ENCODE measurements at regions not wholly inside any gene's neighbourhood (a gene's known extent, or its start where the extent isn't known, plus 50 kb on each side); places are given as distances from the start of the nearest gene placed in this dataset.
"Not testable (repeated sequence)": the region's sequence is repeated elsewhere in the genome, so short reads cannot be mapped to it uniquely, and the experiment has no call there.

DNA sequence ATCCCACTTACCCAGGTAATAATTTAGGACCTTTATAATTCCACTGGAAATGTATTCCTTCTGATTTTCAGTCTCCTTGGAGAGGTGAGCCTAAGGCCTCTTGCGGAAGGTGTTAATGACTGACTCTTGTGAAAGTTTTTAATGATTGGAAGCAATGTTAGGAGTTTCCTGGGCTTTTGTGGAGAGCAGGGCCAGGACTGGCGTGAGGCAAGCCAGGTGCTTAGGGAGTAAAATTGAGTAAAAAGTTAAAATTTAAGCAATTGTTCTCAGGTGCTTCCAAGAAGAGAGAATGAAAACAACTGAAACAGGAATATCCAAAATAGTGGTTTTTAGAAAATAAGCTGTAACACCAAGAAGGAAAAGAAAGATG, 130.6 kb upstream of the TGFBR2 start:
- Mint-ChIP-seq H3K9me3 (peaks cover 9% of the 10 kb centered on the region), H3K4me3 (no peak overlapping the region), H3K27me3 (ENCODE audit: insufficient read depth) (no peaks in the 10 kb centered on the region), H3K36me3 (ENCODE audit: low read depth) (peaks cover 10% of the 10 kb centered on the region), H3K27ac (no peak overlapping the region), H3K4me1 (ENCODE audit: low read depth) (peaks cover 46% of the 10 kb centered on the region)
- intact Hi-C loops (cut with micrococcal nuclease), result loop anchor here (2.0 to 10.0 kb wide), 5 partner anchors 25 to 219 kb away; partner anchors contain the start of gene TGFBR2
- no peak for DNase-seq (ENCODE audit: low spot score)

DNA sequence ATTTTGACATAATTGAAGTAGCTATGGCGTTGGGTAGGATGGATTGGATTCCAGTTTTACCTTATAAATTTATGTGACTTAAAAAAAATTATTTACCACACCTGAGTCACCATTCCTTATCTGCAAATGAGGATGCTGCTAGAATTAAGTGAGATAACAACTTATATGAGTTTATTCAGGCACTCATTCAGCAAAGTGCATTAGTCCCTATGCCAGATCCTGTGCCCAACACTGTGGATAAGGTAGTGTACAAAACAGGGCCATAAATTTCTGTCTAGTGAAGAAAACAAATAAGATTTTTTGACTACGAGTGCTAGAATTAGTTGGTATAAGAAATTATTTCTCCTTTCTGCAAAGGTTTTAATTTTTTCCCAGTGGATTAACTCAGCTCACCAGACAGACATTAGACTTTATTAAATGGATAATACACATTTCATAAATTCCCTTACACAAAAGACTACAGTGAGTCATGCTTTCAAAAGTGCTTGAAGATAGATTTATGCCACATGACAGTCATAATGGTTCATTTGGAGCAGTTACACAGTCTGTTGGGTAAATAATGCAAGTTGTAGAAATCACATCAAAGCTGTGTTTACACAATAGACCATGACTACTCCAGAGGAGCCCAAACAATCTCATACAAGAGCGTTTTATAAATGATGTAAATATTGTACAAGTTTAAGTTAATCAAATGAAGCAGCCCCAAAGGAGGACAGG, 129.9 kb upstream of the TGFBR2 start:
- peaks cover 51% of the 10 kb centered on the region for H3K4me1 Mint-ChIP-seq (ENCODE audit: low read depth)
- H3K9me3 Mint-ChIP-seq, result peaks cover 15% of the 10 kb centered on the region
- intact Hi-C loops (cut with micrococcal nuclease), result loop anchor here (2.0 to 10.0 kb wide), 5 partner anchors 24 to 218 kb away; partner anchors contain the start of gene TGFBR2
- H3K4me3 Mint-ChIP-seq, result no peak overlapping the region
- peaks cover 13% of the 10 kb centered on the region for H3K36me3 Mint-ChIP-seq (ENCODE audit: low read depth)
- DNase-seq (ENCODE audit: low spot score), result no peak
- no peaks in the 10 kb centered on the region for H3K27me3 Mint-ChIP-seq (ENCODE audit: insufficient read depth)
- H3K27ac Mint-ChIP-seq, result no peak overlapping the region

- no peaks in the 10 kb centered on the region for H3K27me3 Mint-ChIP-seq (ENCODE audit: insufficient read depth)
- no peak overlapping the region for H3K4me3 Mint-ChIP-seq
- H3K27ac Mint-ChIP-seq, result no peak overlapping the region
- no peak for DNase-seq (ENCODE audit: low spot score)
- intact Hi-C loops (cut with micrococcal nuclease), result loop anchor here (2.0 to 10.0 kb wide), 5 partner anchors 23 to 217 kb away; partner anchors contain the start of gene TGFBR2
- H3K9me3 Mint-ChIP-seq, result peaks cover 15% of the 10 kb centered on the region
- H3K36me3 Mint-ChIP-seq (ENCODE audit: low read depth), result peaks cover 13% of the 10 kb centered on the region
- H3K4me1 Mint-ChIP-seq (ENCODE audit: low read depth), result peaks cover 51% of the 10 kb centered on the region
Measured at GRCh38 chr3:30477149-30477921, 129.1 kb upstream of the TGFBR2 start.

GRCh38 chr3:30479737-30480136, 126.7 kb upstream of the TGFBR2 start:
- peaks cover 26% of the 10 kb centered on the region for H3K9me3 Mint-ChIP-seq
- peaks cover 39% of the 10 kb centered on the region for H3K4me1 Mint-ChIP-seq (ENCODE audit: low read depth)
- not testable (repeated sequence) for DNase-seq (ENCODE audit: low spot score); H3K36me3 Mint-ChIP-seq (ENCODE audit: low read depth); H3K27ac Mint-ChIP-seq; H3K27me3 Mint-ChIP-seq (ENCODE audit: insufficient read depth); H3K4me3 Mint-ChIP-seq
- intact Hi-C loops (cut with micrococcal nuclease), result loop anchor here (5.0 to 10.0 kb wide), 3 partner anchors 125 to 215 kb away; partner anchors contain the start of gene TGFBR2

- Mint-ChIP-seq H3K4me1 (ENCODE audit: low read depth) (peaks cover 35% of the 10 kb centered on the region), H3K9me3 (peaks cover 26% of the 10 kb centered on the region)
- DNase-seq (ENCODE audit: low spot score); H3K4me3 Mint-ChIP-seq; intact Hi-C loops (cut with micrococcal nuclease); H3K27ac Mint-ChIP-seq; H3K27me3 Mint-ChIP-seq (ENCODE audit: insufficient read depth); H3K36me3 Mint-ChIP-seq (ENCODE audit: low read depth): not testable (repeated sequence)
Measured at GRCh38 chr3:30480156-30480555, 126.2 kb upstream of the TGFBR2 start.

DNA sequence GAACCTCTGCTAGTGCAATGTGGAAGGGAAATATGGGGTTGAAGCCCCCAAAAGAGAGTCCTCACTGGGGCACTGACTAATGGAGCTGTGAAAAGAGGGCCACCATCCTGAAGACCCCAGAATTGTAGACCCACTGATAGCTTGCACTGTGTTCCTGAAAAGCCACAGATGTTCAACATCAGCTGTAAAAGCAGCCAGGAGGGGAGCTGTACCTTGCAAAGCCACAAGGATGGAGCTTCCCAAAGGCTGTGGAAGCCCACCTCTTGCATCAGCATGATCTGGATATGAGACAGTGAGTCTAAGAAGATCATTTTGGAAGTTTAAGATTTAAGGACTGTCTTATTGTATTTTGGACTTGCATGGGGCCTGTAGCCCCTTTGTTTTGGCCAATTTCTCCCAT, 125.8 kb upstream of the TGFBR2 start:
- no peaks in the 10 kb centered on the region for H3K27me3 Mint-ChIP-seq (ENCODE audit: insufficient read depth)
- intact Hi-C loops (cut with micrococcal nuclease), result no loop called here
- no peak for DNase-seq (ENCODE audit: low spot score)
- H3K4me1 Mint-ChIP-seq (ENCODE audit: low read depth), result peaks cover 30% of the 10 kb centered on the region
- no peak overlapping the region for H3K27ac Mint-ChIP-seq
- peaks cover 26% of the 10 kb centered on the region for H3K9me3 Mint-ChIP-seq
- H3K4me3 Mint-ChIP-seq, result no peak overlapping the region
- peaks cover 10% of the 10 kb centered on the region for H3K36me3 Mint-ChIP-seq (ENCODE audit: low read depth)

GRCh38 chr3:30481241-30481640, 125.2 kb upstream of the TGFBR2 start:
- no peak for DNase-seq (ENCODE audit: low spot score)
- no peaks in the 10 kb centered on the region for H3K27me3 Mint-ChIP-seq (ENCODE audit: insufficient read depth)
- peaks cover 26% of the 10 kb centered on the region for H3K4me1 Mint-ChIP-seq (ENCODE audit: low read depth)
- no peak overlapping the region for H3K27ac Mint-ChIP-seq
- intact Hi-C loops (cut with micrococcal nuclease), result no loop called here
- H3K4me3 Mint-ChIP-seq, result no peak overlapping the region
- H3K36me3 Mint-ChIP-seq (ENCODE audit: low read depth), result peaks cover 13% of the 10 kb centered on the region
- peaks cover 26% of the 10 kb centered on the region for H3K9me3 Mint-ChIP-seq

DNA sequence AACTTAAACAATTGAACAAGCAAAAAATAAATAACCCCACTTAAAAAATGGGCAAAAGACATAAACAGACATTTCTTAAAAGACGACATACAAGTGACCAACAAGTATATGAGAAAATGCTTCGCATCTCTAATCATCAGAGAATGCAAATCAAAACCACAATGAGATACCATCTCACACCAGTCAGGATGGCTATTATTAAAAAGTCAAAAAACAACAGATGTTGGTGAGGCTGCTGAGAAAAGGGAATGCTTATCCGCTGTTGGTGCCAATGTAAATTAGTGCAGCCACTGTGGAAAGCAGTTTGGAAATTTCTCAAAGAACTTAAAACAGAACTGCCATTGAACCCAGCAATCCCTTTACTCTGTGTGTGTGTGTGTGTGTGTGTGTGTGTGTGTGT, 122.2 kb upstream of the TGFBR2 start:
- H3K27ac Mint-ChIP-seq; H3K4me1 Mint-ChIP-seq (ENCODE audit: low read depth); intact Hi-C loops (cut with micrococcal nuclease); DNase-seq (ENCODE audit: low spot score); H3K27me3 Mint-ChIP-seq (ENCODE audit: insufficient read depth); H3K4me3 Mint-ChIP-seq: not testable (repeated sequence)
- Mint-ChIP-seq H3K36me3 (ENCODE audit: low read depth) (peaks cover 19% of the 10 kb centered on the region), H3K9me3 (peaks cover 52% of the 10 kb centered on the region)

GRCh38 chr3:30486368-30486767, 120.0 kb upstream of the TGFBR2 start:
- DNase-seq (ENCODE audit: low spot score), result no peak
- Mint-ChIP-seq H3K36me3 (ENCODE audit: low read depth) (peaks cover 15% of the 10 kb centered on the region), H3K9me3 (peaks cover 49% of the 10 kb centered on the region), H3K4me3 (no peak overlapping the region), H3K27ac (no peak overlapping the region), H3K27me3 (ENCODE audit: insufficient read depth) (no peaks in the 10 kb centered on the region), H3K4me1 (ENCODE audit: low read depth) (no peaks in the 10 kb centered on the region)
- intact Hi-C loops (cut with micrococcal nuclease), result no loop called here

DNA sequence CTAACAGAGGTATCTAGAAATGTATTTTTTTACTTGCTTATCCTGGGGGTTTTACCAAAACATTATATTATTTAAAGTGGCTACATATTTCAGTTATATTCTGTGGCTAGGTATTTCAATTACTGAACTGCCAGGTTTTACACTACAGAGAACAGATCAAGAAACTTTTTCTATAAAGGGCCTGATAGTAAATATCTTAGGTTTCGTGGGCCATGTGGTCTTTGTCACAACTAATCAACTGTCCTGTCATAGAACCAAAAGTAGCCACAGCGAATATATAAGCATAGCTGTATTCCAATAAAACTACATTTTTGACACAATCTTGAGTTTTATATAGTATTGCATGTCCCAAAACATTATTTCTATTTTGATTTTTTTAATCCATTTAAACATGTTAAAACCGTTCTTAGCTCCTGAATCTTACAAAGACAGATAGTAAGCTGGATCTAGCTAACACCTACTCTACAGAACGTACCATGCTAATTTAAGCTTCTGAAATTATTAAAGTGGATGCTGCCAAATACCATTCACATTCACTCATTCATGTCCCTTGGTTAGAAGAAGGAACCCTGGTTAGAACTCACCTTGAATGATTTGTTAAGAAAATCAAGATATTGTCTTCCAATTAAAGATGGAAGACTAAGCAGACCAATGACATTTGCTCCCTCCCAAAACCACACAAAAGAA, 118.2 kb upstream of the TGFBR2 start:
- DNase-seq (ENCODE audit: low spot score), result no peak
- Mint-ChIP-seq H3K27ac (no peak overlapping the region), H3K9me3 (peaks cover 45% of the 10 kb centered on the region), H3K4me3 (no peak overlapping the region), H3K27me3 (ENCODE audit: insufficient read depth) (no peaks in the 10 kb centered on the region), H3K36me3 (ENCODE audit: low read depth) (peaks cover 15% of the 10 kb centered on the region), H3K4me1 (ENCODE audit: low read depth) (no peaks in the 10 kb centered on the region)
- intact Hi-C loops (cut with micrococcal nuclease), result no loop called here

- H3K27ac Mint-ChIP-seq, result no peak overlapping the region
- intact Hi-C loops (cut with micrococcal nuclease), result no loop called here
- H3K27me3 Mint-ChIP-seq (ENCODE audit: insufficient read depth), result peaks cover 2% of the 10 kb centered on the region
- H3K36me3 Mint-ChIP-seq (ENCODE audit: low read depth), result peaks cover 12% of the 10 kb centered on the region
- peaks cover 18% of the 10 kb centered on the region for H3K4me1 Mint-ChIP-seq (ENCODE audit: low read depth)
- peaks cover 25% of the 10 kb centered on the region for H3K9me3 Mint-ChIP-seq
- DNase-seq (ENCODE audit: low spot score), result no peak
- no peak overlapping the region for H3K4me3 Mint-ChIP-seq
Measured at GRCh38 chr3:30492322-30493192, 113.8 kb upstream of the TGFBR2 start.

DNA sequence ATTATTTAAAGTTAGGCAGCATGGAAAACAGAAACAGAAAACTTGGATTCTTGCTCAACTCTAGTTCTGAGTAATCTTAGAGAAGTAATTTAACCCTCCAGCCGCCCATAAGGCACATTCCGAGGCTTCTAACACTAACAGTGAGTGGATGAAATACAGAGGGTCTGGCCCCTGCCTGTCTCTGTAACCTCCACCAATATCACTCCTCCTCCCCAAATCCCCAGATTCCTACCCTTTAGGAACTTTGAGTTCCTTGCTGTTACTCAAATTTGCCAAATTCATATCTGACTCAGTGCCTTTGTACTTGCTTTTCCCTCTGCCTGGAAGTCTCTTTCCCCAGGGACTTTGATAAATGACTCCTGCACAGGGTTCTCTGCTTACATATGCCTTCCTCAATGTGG, 112.5 kb upstream of the TGFBR2 start:
- intact Hi-C loops (cut with micrococcal nuclease), result no loop called here
- DNase-seq (ENCODE audit: low spot score), result no peak
- Mint-ChIP-seq H3K4me1 (ENCODE audit: low read depth) (peaks cover 18% of the 10 kb centered on the region), H3K27ac (no peak overlapping the region), H3K27me3 (ENCODE audit: insufficient read depth) (peaks cover 2% of the 10 kb centered on the region), H3K9me3 (peaks cover 14% of the 10 kb centered on the region), H3K36me3 (ENCODE audit: low read depth) (peaks cover 8% of the 10 kb centered on the region), H3K4me3 (no peak overlapping the region)

Measured in activated T-helper 1 cell treated with anti-CD3 and anti-CD28 coated beads, Interleukin-12 subunit alpha, Interleukin-12 subunit beta, Interleukin-2, Interleukin-4 antibody, amounts not matched to agents 30 ng/mL and 10 ng/mL and 1 ng/mL, durations not matched to agents 14 hours and 24 hours and 36 hours (primary cell).